ENCODE measurements at regions not wholly inside any gene's neighbourhood (a gene's known extent, or its start where the extent isn't known, plus 50 kb on each side); places are given as distances from the start of the nearest gene placed in this dataset.

DNA sequence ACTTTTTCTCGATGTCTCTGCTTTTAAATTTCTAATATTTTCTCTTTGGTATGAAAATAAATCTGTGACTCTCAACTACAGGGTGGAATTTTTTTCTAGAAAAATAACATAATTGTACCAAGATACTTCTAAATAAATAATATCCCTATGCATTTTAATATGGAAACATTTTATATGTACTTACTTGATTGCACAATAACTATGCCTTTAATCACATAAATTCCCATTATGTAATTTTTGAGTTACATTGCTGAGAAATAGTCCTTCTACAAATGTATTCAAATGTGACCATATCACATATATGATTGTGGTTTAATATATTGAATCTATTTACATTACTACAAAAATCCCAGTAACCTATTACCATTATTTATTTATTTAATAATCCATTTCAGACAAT is 1543.3 kb upstream of the PABPC4L start:
- H3K9me3 ChIP-seq, result no peaks in the 10 kb centered on the region
- H3K9ac ChIP-seq (ENCODE audit: low read depth in 2 of 2, low read length in 2 of 2), result no peak overlapping the region
- H3K4me3 ChIP-seq, result no peak overlapping the region
- no peak for DNase-seq
- no peaks in the 10 kb centered on the region for H3K36me3 ChIP-seq
- no peaks in the 10 kb centered on the region for H3K27me3 ChIP-seq
- no peaks in the 10 kb centered on the region for H3K4me1 ChIP-seq
- TF ChIP-seq, protein P1, sequence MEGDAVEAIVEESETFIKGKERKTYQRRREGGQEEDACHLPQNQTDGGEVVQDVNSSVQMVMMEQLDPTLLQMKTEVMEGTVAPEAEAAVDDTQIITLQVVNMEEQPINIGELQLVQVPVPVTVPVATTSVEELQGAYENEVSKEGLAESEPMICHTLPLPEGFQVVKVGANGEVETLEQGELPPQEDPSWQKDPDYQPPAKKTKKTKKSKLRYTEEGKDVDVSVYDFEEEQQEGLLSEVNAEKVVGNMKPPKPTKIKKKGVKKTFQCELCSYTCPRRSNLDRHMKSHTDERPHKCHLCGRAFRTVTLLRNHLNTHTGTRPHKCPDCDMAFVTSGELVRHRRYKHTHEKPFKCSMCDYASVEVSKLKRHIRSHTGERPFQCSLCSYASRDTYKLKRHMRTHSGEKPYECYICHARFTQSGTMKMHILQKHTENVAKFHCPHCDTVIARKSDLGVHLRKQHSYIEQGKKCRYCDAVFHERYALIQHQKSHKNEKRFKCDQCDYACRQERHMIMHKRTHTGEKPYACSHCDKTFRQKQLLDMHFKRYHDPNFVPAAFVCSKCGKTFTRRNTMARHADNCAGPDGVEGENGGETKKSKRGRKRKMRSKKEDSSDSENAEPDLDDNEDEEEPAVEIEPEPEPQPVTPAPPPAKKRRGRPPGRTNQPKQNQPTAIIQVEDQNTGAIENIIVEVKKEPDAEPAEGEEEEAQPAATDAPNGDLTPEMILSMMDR (IDR thresholded peaks at IDR 0.05), result no peak
- intact Hi-C loops (cut with DNase I), result no loop called here
- H3K27ac ChIP-seq, result no peak overlapping the region

GRCh38 chr4:135741583-135741982 is 1540.0 kb upstream of the PABPC4L start:
- TF ChIP-seq, protein P1 (IDR thresholded peaks at IDR 0.05), result no peak
- Histone ChIP-seq H3K4me3 (no peak overlapping the region), H3K27me3 (no peaks in the 10 kb centered on the region), H3K36me3 (no peaks in the 10 kb centered on the region), H3K9ac (ENCODE audit: low read depth in 2 of 2, low read length in 2 of 2) (no peak overlapping the region), H3K9me3 (no peaks in the 10 kb centered on the region), H3K4me1 (no peaks in the 10 kb centered on the region), H3K27ac (no peak overlapping the region)
- DNase-seq, result no peak
- intact Hi-C loops (cut with DNase I), result no loop called here

DNA sequence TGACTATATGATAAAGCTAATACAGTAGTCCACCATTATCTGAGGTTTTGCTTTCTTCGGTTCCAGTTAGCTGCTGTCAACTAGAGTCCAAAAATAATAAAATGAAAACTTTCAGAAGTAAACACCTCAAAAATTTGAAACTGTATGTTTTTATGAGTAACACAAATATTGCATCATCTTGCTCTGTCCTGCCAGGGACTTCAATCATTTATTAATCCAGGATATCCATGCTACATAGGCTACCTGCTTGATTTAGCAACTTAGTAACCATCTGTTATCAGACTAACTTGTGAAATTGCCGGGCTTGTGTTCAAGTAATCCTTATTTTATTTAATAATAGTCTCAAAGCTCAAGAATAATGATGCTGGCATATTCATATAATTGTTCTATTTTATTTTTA is 1537.8 kb upstream of the PABPC4L start:
- H3K4me3 ChIP-seq, result no peak overlapping the region
- H3K36me3 ChIP-seq, result no peaks in the 10 kb centered on the region
- no peak overlapping the region for H3K9ac ChIP-seq (ENCODE audit: low read depth in 2 of 2, low read length in 2 of 2)
- intact Hi-C loops (cut with DNase I), result no loop called here
- DNase-seq, result no peak
- TF ChIP-seq, protein P1 (IDR thresholded peaks at IDR 0.05), result no peak
- no peaks in the 10 kb centered on the region for H3K4me1 ChIP-seq
- no peaks in the 10 kb centered on the region for H3K9me3 ChIP-seq
- H3K27me3 ChIP-seq, result no peaks in the 10 kb centered on the region
- H3K27ac ChIP-seq, result no peak overlapping the region

- no peaks in the 10 kb centered on the region for H3K9me3 ChIP-seq
- TF ChIP-seq, protein P1 (IDR thresholded peaks at IDR 0.05), result no peak
- H3K9ac ChIP-seq (ENCODE audit: low read depth in 2 of 2, low read length in 2 of 2), result no peak overlapping the region
- H3K27me3 ChIP-seq, result no peaks in the 10 kb centered on the region
- no peak overlapping the region for H3K27ac ChIP-seq
- H3K36me3 ChIP-seq, result no peaks in the 10 kb centered on the region
- intact Hi-C loops (cut with DNase I), result no loop called here
- H3K4me1 ChIP-seq, result no peaks in the 10 kb centered on the region
- DNase-seq, result no peak
- no peak overlapping the region for H3K4me3 ChIP-seq
These were observed 1533.9 kb upstream of the PABPC4L start for GRCh38 chr4:135735512-135735911.

DNA sequence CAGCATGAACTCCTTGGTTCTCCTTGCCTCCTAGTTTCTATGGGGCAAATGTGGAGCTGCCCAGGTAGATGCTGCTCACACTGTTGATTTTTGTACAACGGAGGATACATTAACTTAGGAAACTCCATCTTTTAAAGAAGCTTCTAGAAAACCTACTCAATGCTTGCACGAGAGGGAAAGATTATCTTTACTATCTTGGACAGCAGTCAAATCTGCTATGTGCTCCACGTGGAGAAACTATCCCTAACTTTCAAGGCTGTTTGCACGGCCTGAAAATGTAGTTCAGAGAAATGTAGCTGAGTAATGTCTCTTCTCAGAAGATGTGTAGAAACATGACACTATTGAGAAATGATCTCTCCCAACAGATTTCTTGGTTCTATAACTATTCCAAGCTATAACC is 1530.9 kb upstream of the PABPC4L start:
- Histone ChIP-seq H3K27me3 (no peaks in the 10 kb centered on the region), H3K9me3 (no peaks in the 10 kb centered on the region), H3K36me3 (no peaks in the 10 kb centered on the region), H3K9ac (ENCODE audit: low read depth in 2 of 2, low read length in 2 of 2) (no peak overlapping the region), H3K27ac (no peak overlapping the region), H3K4me3 (no peak overlapping the region), H3K4me1 (no peaks in the 10 kb centered on the region)
- DNase-seq, result no peak
- TF ChIP-seq, protein P1 (IDR thresholded peaks at IDR 0.05), result no peak
- intact Hi-C loops (cut with DNase I), result no loop called here

DNA sequence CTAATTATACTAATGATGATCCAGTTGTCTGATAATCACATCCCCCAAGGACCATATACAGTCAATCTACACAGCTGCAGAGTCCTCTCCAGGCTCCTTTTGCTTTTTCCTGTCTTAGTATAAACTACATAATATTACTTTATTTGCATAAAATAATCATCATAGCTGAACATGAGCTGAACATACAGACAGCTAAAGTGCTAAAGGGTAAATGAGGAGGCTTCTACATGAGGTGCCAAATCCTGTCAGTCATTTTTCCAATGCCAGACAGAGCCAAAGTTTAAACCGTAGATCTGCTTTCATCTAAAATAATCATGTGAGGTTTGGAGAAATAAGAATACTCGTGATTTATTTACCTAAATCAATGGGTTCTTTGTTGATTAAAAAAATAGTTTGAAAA is 1530.1 kb upstream of the PABPC4L start:
- Histone ChIP-seq H3K27me3 (no peaks in the 10 kb centered on the region), H3K4me1 (no peaks in the 10 kb centered on the region), H3K27ac (no peak overlapping the region), H3K9me3 (no peaks in the 10 kb centered on the region), H3K9ac (ENCODE audit: low read depth in 2 of 2, low read length in 2 of 2) (no peak overlapping the region), H3K36me3 (no peaks in the 10 kb centered on the region), H3K4me3 (no peak overlapping the region)
- TF ChIP-seq, protein P1 (IDR thresholded peaks at IDR 0.05), result no peak
- no peak for DNase-seq
- intact Hi-C loops (cut with DNase I), result no loop called here

Measured in colonic mucosa (tissue), 4 donors.